ENCODE measurements at regions not wholly inside any gene's neighbourhood (a gene's known extent, or its start where the extent isn't known, plus 50 kb on each side); places are given as distances from the start of the nearest gene placed in this dataset.

DNA sequence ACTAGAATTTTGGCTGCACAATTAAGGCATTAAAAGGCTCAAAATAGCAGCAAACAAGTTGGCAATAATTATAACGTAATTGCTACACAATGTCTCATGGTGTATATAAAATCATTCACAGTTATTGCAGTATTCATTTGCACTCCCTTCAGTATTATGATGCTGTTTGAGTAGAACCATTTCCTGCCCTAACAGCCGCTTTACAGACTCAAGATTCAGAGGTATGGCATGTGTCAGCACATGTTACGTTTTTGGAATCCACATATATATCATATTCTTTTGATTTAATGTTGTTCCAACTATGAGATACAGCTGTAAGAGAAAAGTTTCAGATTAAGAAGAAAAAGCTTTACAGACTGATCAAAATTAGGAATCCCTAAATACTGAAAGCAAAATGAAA lies 56.3 kb upstream of the NCKAP5 start:
- no peak for DNase-seq
- 86% methylated on average over 2 of the region's 3 CpGs for WGBS (ENCODE audit: insufficient coverage, low lambda C conversion rate)
- Histone ChIP-seq H3K9me3 (ENCODE audit: control insufficient read depth, low read depth, low read length) (no peaks in the 10 kb centered on the region), H3K36me3 (ENCODE audit: control insufficient read depth, insufficient read depth, low read length) (no peaks in the 10 kb centered on the region), H3K4me1 (ENCODE audit: control insufficient read depth, insufficient read depth, low read length) (no peaks in the 10 kb centered on the region), H3K27me3 (ENCODE audit: control insufficient read depth, insufficient read depth, low read length) (no peaks in the 10 kb centered on the region), H3K27ac (ENCODE audit: low read length) (no peak overlapping the region), H3K4me3 (ENCODE audit: low read length) (no peak overlapping the region)

DNA sequence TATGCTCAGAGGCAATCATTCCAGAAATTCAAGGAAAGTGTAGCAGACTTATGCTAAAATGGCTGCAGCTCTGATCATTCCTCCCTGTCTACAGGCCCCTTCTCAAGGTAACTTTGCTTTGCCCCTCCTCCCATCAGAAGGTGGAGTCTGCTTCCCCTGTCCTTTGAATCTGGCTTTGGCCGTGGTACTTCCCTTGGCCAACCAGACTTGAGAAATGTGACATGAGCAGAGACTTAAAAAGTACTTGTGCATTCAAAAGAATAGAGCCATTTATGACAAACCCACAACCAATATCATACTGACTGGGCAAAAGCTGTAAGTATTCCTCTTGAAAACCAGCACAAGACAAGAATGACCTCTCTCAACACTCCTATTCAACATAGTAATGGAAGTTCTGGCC lies 59.5 kb upstream of the NCKAP5 start:
- no peak overlapping the region for H3K27ac ChIP-seq (ENCODE audit: low read length)
- H3K9me3 ChIP-seq (ENCODE audit: control insufficient read depth, low read depth, low read length) = no peaks in the 10 kb centered on the region
- WGBS (ENCODE audit: insufficient coverage, low lambda C conversion rate) = no CpG with 5 or more reads among the region's 1 CpG
- DNase-seq = no peak
- no peaks in the 10 kb centered on the region for H3K4me1 ChIP-seq (ENCODE audit: control insufficient read depth, insufficient read depth, low read length)
- H3K27me3 ChIP-seq (ENCODE audit: control insufficient read depth, insufficient read depth, low read length) = no peaks in the 10 kb centered on the region
- H3K4me3 ChIP-seq (ENCODE audit: low read length) = no peak overlapping the region
- H3K36me3 ChIP-seq (ENCODE audit: control insufficient read depth, insufficient read depth, low read length) = no peaks in the 10 kb centered on the region

DNA sequence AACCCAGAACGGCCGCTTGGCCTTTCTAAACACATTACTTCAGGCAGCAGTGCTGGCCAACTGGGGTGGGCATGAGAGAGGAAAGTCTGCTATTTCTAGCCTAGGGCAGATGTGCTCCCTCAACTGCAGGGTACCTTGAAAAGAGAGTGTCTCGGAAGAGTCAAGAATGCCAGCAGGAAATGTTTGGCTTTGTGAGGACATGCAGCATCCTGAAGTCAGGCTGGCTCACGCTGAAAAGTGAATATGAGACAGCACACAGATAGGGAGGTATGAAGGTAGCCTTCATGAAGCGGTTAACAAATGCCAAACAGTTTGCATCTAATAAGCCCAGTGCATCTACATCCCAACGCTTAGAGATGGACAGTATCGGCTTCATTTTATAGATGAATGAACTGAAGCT lies 65.0 kb upstream of the NCKAP5 start:
- H3K4me1 ChIP-seq (ENCODE audit: control insufficient read depth, insufficient read depth, low read length) = no peaks in the 10 kb centered on the region
- no peak overlapping the region for H3K27ac ChIP-seq (ENCODE audit: low read length)
- no peak for DNase-seq
- H3K4me3 ChIP-seq (ENCODE audit: low read length) = no peak overlapping the region
- no peaks in the 10 kb centered on the region for H3K9me3 ChIP-seq (ENCODE audit: control insufficient read depth, low read depth, low read length)
- H3K36me3 ChIP-seq (ENCODE audit: control insufficient read depth, insufficient read depth, low read length) = no peaks in the 10 kb centered on the region
- H3K27me3 ChIP-seq (ENCODE audit: control insufficient read depth, insufficient read depth, low read length) = no peaks in the 10 kb centered on the region
- no CpG with 5 or more reads among the region's 7 CpGs for WGBS (ENCODE audit: insufficient coverage, low lambda C conversion rate)

DNA sequence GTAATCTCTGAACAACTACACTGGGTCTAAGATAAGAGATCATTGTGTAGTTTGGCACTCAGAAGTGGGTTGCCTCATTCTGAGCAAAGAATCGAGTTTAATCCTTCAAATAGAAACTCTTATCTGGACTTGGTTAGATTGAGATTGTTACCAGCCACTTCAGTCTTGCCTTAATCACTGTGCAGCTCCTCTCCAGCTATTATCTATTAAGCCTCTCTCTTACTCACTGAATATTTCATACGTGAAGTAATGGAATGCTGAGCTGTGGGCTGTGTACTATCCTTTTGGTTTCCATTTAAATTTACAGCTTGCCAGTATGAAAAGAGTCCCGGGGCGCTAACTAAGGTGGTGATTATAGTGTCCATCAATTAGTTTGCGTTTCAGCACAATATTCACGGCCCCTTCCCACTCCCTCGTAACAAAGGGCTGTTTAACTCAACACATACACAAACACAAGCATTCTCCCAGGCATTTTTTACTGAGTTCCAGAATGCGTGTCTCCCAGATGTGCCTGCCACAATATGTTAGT lies 65.7 kb upstream of the NCKAP5 start:
- no peak for DNase-seq
- 0% methylated on average over 1 of the region's 8 CpGs for WGBS (ENCODE audit: insufficient coverage, low lambda C conversion rate)
- no peaks in the 10 kb centered on the region for H3K27me3 ChIP-seq (ENCODE audit: control insufficient read depth, insufficient read depth, low read length)

DNA sequence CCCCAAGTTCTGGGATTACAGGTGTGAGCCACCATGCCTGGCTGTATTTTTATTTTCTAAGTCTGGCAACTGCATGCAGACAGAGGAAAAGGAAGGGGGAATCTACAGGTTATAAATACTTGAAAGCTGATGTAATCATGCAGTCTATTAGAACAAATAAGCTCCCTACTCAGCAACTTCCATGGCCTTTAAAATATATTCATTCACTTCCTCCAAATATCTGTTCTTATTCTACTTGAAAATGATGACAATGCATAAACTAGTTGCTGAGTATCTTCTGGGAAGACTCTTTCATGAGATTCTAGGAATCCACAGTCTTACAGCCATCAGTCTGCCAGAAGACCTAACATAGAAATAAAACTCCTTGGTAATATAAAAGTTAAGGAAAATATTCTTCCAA lies 66.9 kb upstream of the NCKAP5 start:
- H3K4me1 ChIP-seq (ENCODE audit: control insufficient read depth, insufficient read depth, low read length) = no peaks in the 10 kb centered on the region
- H3K27ac ChIP-seq (ENCODE audit: low read length) = no peak overlapping the region
- no peaks in the 10 kb centered on the region for H3K36me3 ChIP-seq (ENCODE audit: control insufficient read depth, insufficient read depth, low read length)
- no peaks in the 10 kb centered on the region for H3K9me3 ChIP-seq (ENCODE audit: control insufficient read depth, low read depth, low read length)
- H3K27me3 ChIP-seq (ENCODE audit: control insufficient read depth, insufficient read depth, low read length) = no peaks in the 10 kb centered on the region
- DNase-seq = no peak
- no peak overlapping the region for H3K4me3 ChIP-seq (ENCODE audit: low read length)

More for the DNA sequence above, 65.7 kb upstream of the NCKAP5 start:
- H3K9me3 ChIP-seq (ENCODE audit: control insufficient read depth, low read depth, low read length) = no peaks in the 10 kb centered on the region
- H3K4me1 ChIP-seq (ENCODE audit: control insufficient read depth, insufficient read depth, low read length) = no peaks in the 10 kb centered on the region
- no peak overlapping the region for H3K27ac ChIP-seq (ENCODE audit: low read length)
- H3K4me3 ChIP-seq (ENCODE audit: low read length) = no peak overlapping the region
- no peaks in the 10 kb centered on the region for H3K36me3 ChIP-seq (ENCODE audit: control insufficient read depth, insufficient read depth, low read length)

DNA sequence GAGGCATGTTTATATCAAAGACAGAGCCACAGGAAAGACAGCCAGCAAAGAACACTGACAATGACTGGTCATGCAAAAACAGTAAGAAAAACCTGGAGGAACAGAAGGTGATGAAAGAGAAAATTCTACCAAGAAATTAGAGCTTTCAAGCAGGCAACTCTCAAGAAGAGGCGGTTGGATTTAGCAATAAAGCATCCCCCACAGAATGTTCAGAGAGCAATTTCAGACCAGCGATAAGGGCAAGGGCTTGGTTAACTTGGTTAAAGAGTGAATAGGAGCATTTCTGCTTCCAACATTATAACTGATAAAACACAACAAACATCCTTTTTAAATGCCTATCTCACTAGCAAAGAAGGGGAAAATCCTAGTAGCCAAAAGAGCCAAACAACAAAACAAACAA lies 68.0 kb upstream of the NCKAP5 start:
- no peak overlapping the region for H3K27ac ChIP-seq (ENCODE audit: low read length)
- WGBS (ENCODE audit: insufficient coverage, low lambda C conversion rate) = no CpG with 5 or more reads among the region's 2 CpGs

DNA sequence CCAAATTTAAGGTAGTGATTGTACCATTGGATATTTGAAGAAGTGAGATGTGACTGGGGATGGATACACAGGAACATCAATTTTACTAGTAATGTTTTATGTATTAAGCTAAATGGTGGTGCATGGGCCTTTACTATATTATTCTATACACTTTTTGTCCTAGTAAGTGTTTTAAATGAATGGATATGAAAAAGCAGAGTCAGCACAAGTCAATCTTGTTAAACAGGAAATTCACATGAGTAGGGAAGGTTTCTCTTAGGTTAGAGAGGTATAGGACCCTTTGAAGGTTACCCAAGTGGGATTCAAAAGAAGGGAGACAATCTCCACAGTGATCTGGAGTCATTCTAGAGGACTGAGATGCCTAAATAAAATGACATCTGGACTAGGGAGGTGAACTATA lies 71.8 kb upstream of the NCKAP5 start:
- H3K36me3 ChIP-seq (ENCODE audit: control insufficient read depth, insufficient read depth, low read length) = no peaks in the 10 kb centered on the region
- no peaks in the 10 kb centered on the region for H3K4me1 ChIP-seq (ENCODE audit: control insufficient read depth, insufficient read depth, low read length)
- no peak for DNase-seq
- no peaks in the 10 kb centered on the region for H3K27me3 ChIP-seq (ENCODE audit: control insufficient read depth, insufficient read depth, low read length)
- H3K4me3 ChIP-seq (ENCODE audit: low read length) = no peak overlapping the region
- no peaks in the 10 kb centered on the region for H3K9me3 ChIP-seq (ENCODE audit: control insufficient read depth, low read depth, low read length)
- H3K27ac ChIP-seq (ENCODE audit: low read length) = no peak overlapping the region

More for the DNA sequence above, 68.0 kb upstream of the NCKAP5 start:
- Histone ChIP-seq H3K36me3 (ENCODE audit: control insufficient read depth, insufficient read depth, low read length) (no peaks in the 10 kb centered on the region), H3K4me3 (ENCODE audit: low read length) (no peak overlapping the region), H3K4me1 (ENCODE audit: control insufficient read depth, insufficient read depth, low read length) (no peaks in the 10 kb centered on the region), H3K9me3 (ENCODE audit: control insufficient read depth, low read depth, low read length) (no peaks in the 10 kb centered on the region), H3K27me3 (ENCODE audit: control insufficient read depth, insufficient read depth, low read length) (no peaks in the 10 kb centered on the region)
- no peak for DNase-seq

DNA sequence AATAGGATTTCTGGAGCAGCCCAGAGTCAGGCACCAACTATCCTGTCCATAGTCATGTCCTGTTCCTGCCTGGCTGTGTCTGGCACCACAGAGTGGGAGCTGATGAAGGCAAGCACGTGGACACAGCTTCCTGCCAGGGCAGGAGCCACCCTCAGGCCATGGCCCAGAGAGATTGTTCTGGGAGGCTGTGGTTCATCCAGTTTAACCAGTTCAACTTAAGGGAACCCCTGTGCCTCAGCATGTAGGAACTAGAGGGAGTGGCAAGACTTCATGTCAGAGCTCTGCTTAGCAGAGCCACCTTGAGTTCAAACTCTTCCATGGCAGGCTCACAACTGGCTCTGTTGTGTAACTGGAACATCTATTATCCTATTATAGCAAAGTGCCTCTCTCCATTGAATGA lies 73.2 kb upstream of the NCKAP5 start:
- Histone ChIP-seq H3K4me1 (ENCODE audit: control insufficient read depth, insufficient read depth, low read length) (no peaks in the 10 kb centered on the region), H3K27me3 (ENCODE audit: control insufficient read depth, insufficient read depth, low read length) (no peaks in the 10 kb centered on the region), H3K4me3 (ENCODE audit: low read length) (no peak overlapping the region), H3K27ac (ENCODE audit: low read length) (no peak overlapping the region), H3K36me3 (ENCODE audit: control insufficient read depth, insufficient read depth, low read length) (no peaks in the 10 kb centered on the region), H3K9me3 (ENCODE audit: control insufficient read depth, low read depth, low read length) (no peaks in the 10 kb centered on the region)
- no CpG with 5 or more reads among the region's 1 CpG for WGBS (ENCODE audit: insufficient coverage, low lambda C conversion rate)
- peak in 1 of 2 donors; percentile 21 for DNase-seq

DNA sequence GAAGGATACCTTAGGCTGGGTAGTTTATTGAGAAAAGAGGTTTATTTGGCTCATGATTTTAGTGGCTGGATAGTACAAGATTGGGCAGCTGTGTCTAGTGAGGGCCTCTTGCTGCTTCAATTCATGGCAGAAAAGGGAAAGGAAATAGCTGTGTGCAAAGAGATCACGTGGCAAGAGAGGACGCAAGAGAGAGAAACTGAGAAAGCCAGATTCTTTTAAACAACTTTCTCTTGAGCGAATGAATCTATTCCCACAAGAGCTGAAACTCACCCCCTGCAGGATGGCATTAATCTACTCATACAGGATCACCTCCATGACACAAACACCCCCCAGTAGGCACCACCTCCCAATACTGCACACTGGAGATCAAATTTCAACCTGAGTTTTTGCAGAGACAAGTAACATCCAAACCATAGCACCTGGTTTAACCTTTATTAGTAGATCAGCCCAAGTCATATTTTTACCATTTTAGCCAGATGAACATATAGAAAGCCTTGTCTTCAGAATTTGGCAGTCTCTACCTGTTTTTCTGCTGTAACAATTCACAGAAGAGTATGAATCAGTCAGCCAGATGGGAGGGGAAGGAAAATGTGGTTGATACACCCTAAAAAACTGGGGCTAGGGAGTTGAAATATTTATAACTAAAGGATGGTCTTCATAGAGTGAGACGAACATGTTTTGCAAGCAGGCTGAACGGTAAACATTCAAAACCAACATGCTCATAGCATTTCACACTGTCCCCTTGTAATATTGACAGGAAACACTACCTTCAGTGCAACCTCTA lies 73.9 kb upstream of the NCKAP5 start:
- DNase-seq = no peak
- Histone ChIP-seq H3K4me3 (ENCODE audit: low read length) (no peak overlapping the region), H3K27ac (ENCODE audit: low read length) (no peak overlapping the region), H3K9me3 (ENCODE audit: control insufficient read depth, low read depth, low read length) (no peaks in the 10 kb centered on the region), H3K36me3 (ENCODE audit: control insufficient read depth, insufficient read depth, low read length) (no peaks in the 10 kb centered on the region), H3K4me1 (ENCODE audit: control insufficient read depth, insufficient read depth, low read length) (no peaks in the 10 kb centered on the region), H3K27me3 (ENCODE audit: control insufficient read depth, insufficient read depth, low read length) (no peaks in the 10 kb centered on the region)
- WGBS (ENCODE audit: insufficient coverage, low lambda C conversion rate) = 67% methylated on average over 1 of the region's 5 CpGs

DNA sequence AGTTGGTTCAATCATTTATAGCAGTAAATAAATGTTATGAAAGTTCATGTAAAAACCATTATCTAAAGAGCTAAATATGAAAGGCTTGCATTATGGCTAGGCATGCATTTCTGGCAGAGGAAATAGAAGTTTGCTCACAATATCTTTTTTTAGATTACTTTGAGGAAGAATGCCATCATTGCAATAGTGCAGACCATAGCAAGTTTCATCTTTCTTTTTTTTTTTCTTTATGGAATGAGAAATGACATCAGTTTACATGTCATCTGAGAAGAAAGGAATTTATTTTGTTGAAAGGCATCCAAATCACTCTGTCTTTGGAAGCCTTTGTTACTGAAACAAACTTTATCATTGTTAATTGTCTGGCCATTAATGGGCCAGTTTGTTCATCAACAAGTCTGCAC lies 74.5 kb upstream of the NCKAP5 start:
- no peak for DNase-seq
- Histone ChIP-seq H3K27me3 (ENCODE audit: control insufficient read depth, insufficient read depth, low read length) (no peaks in the 10 kb centered on the region), H3K4me1 (ENCODE audit: control insufficient read depth, insufficient read depth, low read length) (no peaks in the 10 kb centered on the region), H3K4me3 (ENCODE audit: low read length) (no peak overlapping the region), H3K27ac (ENCODE audit: low read length) (no peak overlapping the region), H3K9me3 (ENCODE audit: control insufficient read depth, low read depth, low read length) (no peaks in the 10 kb centered on the region), H3K36me3 (ENCODE audit: control insufficient read depth, insufficient read depth, low read length) (no peaks in the 10 kb centered on the region)

DNA sequence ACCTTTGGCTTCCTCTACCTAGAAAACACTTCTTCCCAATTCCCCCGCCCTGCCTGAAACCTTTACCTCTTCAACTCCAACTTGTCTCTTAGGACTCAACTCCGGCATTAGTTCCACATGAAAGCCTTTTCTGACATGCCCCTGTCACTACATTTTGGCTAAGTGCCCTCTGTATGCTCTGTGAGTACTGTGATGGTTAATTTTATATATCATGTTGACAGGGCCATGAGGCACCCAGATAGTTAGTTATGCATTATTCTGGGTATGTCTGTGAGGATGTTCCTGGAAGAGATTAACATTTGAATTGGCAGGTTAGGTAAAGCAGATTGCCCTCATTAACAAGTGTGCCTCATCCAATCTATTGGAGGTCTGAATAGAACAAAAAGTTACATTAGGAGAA lies 75.6 kb upstream of the NCKAP5 start:
- no CpG with 5 or more reads among the region's 2 CpGs for WGBS (ENCODE audit: insufficient coverage, low lambda C conversion rate)
- H3K4me1 ChIP-seq (ENCODE audit: control insufficient read depth, insufficient read depth, low read length) = no peaks in the 10 kb centered on the region
- DNase-seq = no peak
- no peaks in the 10 kb centered on the region for H3K9me3 ChIP-seq (ENCODE audit: control insufficient read depth, low read depth, low read length)
- no peak overlapping the region for H3K27ac ChIP-seq (ENCODE audit: low read length)
- no peaks in the 10 kb centered on the region for H3K27me3 ChIP-seq (ENCODE audit: control insufficient read depth, insufficient read depth, low read length)
- no peaks in the 10 kb centered on the region for H3K36me3 ChIP-seq (ENCODE audit: control insufficient read depth, insufficient read depth, low read length)
- no peak overlapping the region for H3K4me3 ChIP-seq (ENCODE audit: low read length)

Data from large intestine (tissue), 3 donors.